ENCODE measurements at regions not wholly inside any gene's neighbourhood (a gene's known extent, or its start where the extent isn't known, plus 50 kb on each side); places are given as distances from the start of the nearest gene placed in this dataset.
"Not testable (repeated sequence)": the region's sequence is repeated elsewhere in the genome, so short reads cannot be mapped to it uniquely, and the experiment has no call there.

DNA sequence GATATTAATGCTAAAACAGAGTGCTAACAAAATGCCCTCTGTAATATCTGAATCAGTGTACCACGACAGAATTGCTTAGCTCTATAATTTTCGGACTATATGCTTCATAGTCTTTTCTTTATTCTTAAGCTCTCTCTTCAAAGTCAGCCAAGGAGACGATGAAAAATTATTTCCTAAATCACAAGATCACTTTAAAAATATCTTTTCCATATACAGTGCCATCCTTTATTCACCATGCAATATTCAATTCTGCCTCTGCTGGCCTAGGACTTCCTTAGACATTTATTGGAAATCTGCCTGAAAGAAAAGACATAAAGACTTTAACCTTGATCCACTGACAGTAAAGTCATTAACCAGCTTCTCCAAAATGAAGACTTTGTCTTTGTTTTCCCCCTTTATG is 238.9 kb upstream of the BTG1 start:
- Histone ChIP-seq H3K4me1 (no peaks in the 10 kb centered on the region), H3K36me3 (no peaks in the 10 kb centered on the region), H3K27ac (no peak overlapping the region), H3K4me3 (no peak overlapping the region), H3K27me3 (no peaks in the 10 kb centered on the region), H3K9me3 (peaks cover 0 to 11% (median 0%) of the 10 kb centered on the region in 3 donors)
- TF ChIP-seq, protein P1, sequence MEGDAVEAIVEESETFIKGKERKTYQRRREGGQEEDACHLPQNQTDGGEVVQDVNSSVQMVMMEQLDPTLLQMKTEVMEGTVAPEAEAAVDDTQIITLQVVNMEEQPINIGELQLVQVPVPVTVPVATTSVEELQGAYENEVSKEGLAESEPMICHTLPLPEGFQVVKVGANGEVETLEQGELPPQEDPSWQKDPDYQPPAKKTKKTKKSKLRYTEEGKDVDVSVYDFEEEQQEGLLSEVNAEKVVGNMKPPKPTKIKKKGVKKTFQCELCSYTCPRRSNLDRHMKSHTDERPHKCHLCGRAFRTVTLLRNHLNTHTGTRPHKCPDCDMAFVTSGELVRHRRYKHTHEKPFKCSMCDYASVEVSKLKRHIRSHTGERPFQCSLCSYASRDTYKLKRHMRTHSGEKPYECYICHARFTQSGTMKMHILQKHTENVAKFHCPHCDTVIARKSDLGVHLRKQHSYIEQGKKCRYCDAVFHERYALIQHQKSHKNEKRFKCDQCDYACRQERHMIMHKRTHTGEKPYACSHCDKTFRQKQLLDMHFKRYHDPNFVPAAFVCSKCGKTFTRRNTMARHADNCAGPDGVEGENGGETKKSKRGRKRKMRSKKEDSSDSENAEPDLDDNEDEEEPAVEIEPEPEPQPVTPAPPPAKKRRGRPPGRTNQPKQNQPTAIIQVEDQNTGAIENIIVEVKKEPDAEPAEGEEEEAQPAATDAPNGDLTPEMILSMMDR (IDR thresholded peaks at IDR 0.05): no peak
- intact Hi-C loops (cut with DNase I; ENCODE audit: low total_unique reads): no loop called here
- DNase-seq: no peak

DNA sequence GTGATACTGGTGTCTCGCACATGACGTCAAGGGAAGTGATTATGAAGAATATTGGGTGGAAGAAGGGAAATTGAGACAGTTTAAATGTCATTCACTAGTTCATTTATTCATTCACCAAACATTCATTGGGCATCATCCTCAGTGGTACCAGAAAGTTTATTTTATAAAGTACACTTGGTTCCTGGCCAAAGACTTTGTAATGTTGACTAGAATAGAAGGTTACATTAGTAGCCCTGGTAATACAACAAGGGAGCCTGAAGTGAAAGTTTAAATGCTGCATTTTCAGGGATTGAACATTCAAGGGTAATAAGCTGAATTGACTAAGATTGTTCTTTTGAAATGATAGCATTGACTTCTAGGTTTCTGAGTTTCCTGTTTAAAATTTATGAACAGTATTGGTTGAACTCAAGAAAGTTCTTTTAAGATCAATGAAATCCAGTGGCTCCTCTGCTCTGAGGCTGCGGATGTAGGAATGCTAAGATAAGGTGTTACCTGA is 236.8 kb upstream of the BTG1 start:
- Histone ChIP-seq H3K27ac (no peak overlapping the region), H3K27me3 (no peaks in the 10 kb centered on the region), H3K36me3 (no peaks in the 10 kb centered on the region), H3K9me3 (peaks cover 0 to 10% (median 0%) of the 10 kb centered on the region in 3 donors), H3K4me3 (no peak overlapping the region), H3K4me1 (no peaks in the 10 kb centered on the region)
- DNase-seq: no peak
- intact Hi-C loops (cut with DNase I; ENCODE audit: low total_unique reads): no loop called here
- TF ChIP-seq, protein P1 (IDR thresholded peaks at IDR 0.05): no peak

DNA sequence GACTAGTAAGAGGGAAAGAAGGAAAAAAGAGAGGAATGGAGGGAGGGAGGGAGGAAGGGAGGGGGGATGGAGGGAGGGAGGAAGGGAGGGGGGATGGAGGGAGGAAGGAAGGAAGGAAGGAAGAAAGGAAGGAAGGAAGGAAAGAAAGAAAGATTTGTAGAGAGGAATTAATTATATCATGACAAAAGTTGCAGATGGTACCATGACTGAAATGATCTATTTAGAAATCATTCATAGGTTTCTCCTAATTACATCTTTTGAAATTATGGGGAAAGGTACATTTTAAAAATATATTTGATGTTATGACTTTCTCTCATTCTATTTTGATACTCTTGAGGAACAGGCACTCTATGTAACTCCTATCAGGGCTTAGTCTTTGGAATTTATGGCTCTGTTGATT is 236.2 kb upstream of the BTG1 start:
- Histone ChIP-seq H3K36me3 (no peaks in the 10 kb centered on the region), H3K4me1 (no peaks in the 10 kb centered on the region), H3K27me3 (no peaks in the 10 kb centered on the region), H3K4me3 (no peak overlapping the region), H3K9me3 (peaks cover 0 to 4% (median 0%) of the 10 kb centered on the region in 3 donors), H3K27ac (no peak overlapping the region)
- no peak for DNase-seq
- TF ChIP-seq, protein P1 (IDR thresholded peaks at IDR 0.05): no peak
- intact Hi-C loops (cut with DNase I; ENCODE audit: low total_unique reads): no loop called here

DNA sequence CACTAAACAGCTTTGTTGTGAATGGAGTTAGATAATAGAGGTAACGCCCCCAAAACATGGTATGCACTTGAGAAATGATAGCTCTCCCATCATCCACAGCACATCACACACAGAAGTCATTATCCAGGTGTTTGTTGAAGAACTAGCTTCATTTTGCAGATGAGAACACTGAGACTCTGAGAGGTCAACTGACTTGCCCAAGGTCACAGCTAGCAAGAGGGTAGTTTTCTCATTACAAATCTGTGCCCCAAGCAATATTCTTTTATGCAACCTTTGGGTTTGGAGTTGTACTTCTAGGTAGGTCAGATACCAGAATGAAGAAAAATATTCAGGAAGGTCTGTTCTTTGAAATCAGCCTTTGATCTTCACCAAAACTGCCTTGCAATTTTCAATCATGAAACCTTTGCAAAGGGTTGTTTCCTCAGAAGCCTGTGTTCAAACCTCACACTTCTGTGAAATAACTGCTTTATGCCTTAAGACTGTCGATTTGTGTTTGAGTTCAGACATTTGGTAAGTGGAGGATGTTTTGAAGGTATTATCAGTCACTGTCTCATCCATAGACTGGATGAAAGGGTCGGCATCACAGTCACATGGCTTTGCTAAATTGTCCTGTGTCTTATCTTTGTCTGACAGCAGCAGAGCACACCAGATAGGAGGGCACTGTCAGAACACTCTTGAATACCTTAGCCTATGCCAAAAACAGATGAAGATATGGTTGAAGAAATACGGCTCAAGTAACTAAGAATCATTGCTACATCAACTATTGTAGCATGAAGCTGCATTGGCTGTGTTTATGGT is 233.2 kb upstream of the BTG1 start:
- intact Hi-C loops (cut with DNase I; ENCODE audit: low total_unique reads): no loop called here
- TF ChIP-seq, protein P1 (IDR thresholded peaks at IDR 0.05): no peak
- Histone ChIP-seq H3K4me1 (no peaks in the 10 kb centered on the region), H3K9me3 (no peaks in the 10 kb centered on the region), H3K27me3 (no peaks in the 10 kb centered on the region), H3K27ac (no peak overlapping the region), H3K4me3 (no peak overlapping the region), H3K36me3 (no peaks in the 10 kb centered on the region)
- DNase-seq: no peak

- H3K27ac ChIP-seq; H3K9me3 ChIP-seq; DNase-seq; H3K36me3 ChIP-seq; H3K27me3 ChIP-seq; H3K4me1 ChIP-seq; intact Hi-C loops (cut with DNase I; ENCODE audit: low total_unique reads); H3K4me3 ChIP-seq: not testable (repeated sequence)
Measured at GRCh38 chr12:92375504-92375903, 229.9 kb upstream of the BTG1 start.

DNA sequence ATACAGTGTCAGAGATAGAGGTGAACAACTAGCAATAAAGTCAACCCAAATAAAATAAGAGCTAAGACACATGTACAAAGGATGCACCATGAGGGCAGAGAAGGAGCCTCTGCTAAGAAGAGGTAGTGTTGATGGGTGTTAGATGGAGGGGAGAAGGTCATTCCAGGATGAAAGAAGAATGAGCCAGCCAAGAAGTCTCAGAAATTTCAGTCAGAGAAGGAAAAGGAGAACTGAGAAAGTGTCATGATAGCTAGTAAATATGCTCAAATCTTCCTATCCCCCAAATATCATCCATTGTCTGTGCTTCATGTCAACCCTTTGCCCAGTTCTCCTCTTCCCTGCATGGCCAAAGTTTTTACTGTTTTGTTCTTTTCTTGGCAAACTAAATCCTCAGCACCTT is 225.2 kb upstream of the BTG1 start:
- Histone ChIP-seq H3K9me3 (peaks cover 0 to 3% (median 0%) of the 10 kb centered on the region in 3 donors), H3K36me3 (no peaks in the 10 kb centered on the region), H3K27me3 (no peaks in the 10 kb centered on the region), H3K4me3 (no peak overlapping the region), H3K4me1 (no peaks in the 10 kb centered on the region), H3K27ac (no peak overlapping the region)
- intact Hi-C loops (cut with DNase I; ENCODE audit: low total_unique reads): no loop called here
- DNase-seq: no peak
- TF ChIP-seq, protein P1 (IDR thresholded peaks at IDR 0.05): no peak
